ENCODE measurements at regions not wholly inside any gene's neighbourhood (a gene's known extent, or its start where the extent isn't known, plus 50 kb on each side); places are given as distances from the start of the nearest gene placed in this dataset.

DNA sequence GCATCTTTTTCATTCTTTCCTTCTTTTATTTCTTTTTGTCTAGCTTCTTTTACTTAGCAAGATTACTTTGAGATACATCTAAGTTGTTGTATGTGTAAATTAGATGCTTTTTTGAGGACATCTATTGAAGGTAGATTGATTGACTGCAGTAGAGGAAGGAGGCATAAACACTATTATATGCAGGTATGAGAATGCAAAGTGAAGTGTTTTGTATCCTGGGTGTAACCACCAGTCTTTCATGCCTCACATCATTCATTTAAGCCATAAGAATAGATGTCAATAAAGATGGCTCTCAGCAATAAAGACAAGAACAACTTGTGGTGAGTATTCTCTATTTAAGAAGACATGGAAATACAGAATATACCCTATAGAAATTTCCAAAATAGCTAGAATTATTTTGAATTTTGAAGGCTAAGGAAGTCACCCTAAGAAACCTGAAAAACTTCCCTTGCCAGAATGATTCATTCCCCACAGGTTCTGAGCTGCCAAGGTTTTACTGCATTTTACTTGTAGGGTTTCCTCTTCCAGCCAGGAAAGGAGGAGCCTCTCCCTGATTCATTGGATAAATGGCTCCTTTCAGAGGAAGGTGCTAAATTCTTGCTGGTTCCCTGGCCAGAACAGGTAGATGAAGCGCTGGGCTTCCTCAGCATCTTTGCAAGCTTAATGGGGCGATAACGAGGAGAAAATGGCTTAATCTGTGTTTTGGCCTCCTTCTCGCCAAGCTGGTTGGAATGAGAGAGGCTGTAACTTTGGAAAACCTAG is 279.8 kb upstream of the SLC14A2 start:
- no peak for DNase-seq
- Histone ChIP-seq H3K4me1 (ENCODE audit: control extremely low read depth in 1 of 4, control insufficient read depth in 4 of 4, insufficient read depth in 4 of 4, low read length in 3 of 4) (peaks cover 0 to 3% (median 0%) of the 10 kb centered on the region in 4 experiments), H3K27me3 (replicated peaks in 2 of 5; ENCODE audit: control insufficient read depth in 4 of 5, insufficient read depth in 5 of 5, low read length in 4 of 5) (no peaks in the 10 kb centered on the region), H3K27ac (ENCODE audit: insufficient read depth in 1 of 2, low read depth in 1 of 2, low read length in 2 of 2, poor library complexity in 1 of 2, severe bottlenecking in 2 of 2) (no peak overlapping the region), H3K9me3 (ENCODE audit: control extremely low read depth in 1 of 5, control insufficient read depth in 4 of 5, insufficient read depth in 2 of 5, low read depth in 1 of 5, low read length in 4 of 5) (no peaks in the 10 kb centered on the region), H3K4me3 (ENCODE audit: control insufficient read depth in 1 of 7, extremely low read depth in 1 of 7, insufficient read depth in 4 of 7, low read depth in 2 of 7, low read length in 6 of 7) (no peak overlapping the region), H3K36me3 (ENCODE audit: control insufficient read depth in 4 of 4, insufficient read depth in 4 of 4, low read length in 3 of 4) (no peaks in the 10 kb centered on the region)
- ChIA-PET CTCF (no interaction called here), POLR2A (interaction anchor here (0.6 kb wide), 1 partner anchor 833 kb away, joined by 3 read pairs; no protein-coding TSS in a partner anchor)
- 94% methylated on average over 4 of the region's 4 CpGs for WGBS (ENCODE audit: insufficient coverage)

DNA sequence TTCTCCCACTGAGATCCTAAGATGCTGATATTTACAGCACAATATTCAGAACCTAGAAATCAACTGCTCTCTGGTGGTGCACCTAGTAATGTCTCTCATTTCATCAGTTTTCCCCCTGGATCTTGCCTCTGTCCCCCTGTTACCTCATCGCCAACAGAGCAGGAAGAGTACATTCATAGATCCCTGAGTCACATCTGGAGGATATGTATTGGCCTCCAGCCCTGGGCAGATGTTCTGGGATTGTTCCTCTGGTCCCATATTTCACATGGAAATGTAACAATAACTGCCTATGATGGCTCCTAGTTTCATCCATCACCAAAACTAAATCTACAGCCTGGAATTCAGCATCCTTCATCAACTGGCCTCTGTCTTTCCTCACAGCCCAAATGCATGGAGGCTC is 278.8 kb upstream of the SLC14A2 start:
- H3K4me1 ChIP-seq (ENCODE audit: control extremely low read depth in 1 of 4, control insufficient read depth in 4 of 4, insufficient read depth in 4 of 4, low read length in 3 of 4) = peaks cover 0 to 3% (median 0%) of the 10 kb centered on the region in 4 experiments
- POLR2A ChIA-PET = no interaction called here
- H3K9me3 ChIP-seq (ENCODE audit: control extremely low read depth in 1 of 5, control insufficient read depth in 4 of 5, insufficient read depth in 2 of 5, low read depth in 1 of 5, low read length in 4 of 5) = no peaks in the 10 kb centered on the region
- DNase-seq = no peak
- no peaks in the 10 kb centered on the region for H3K27me3 ChIP-seq (replicated peaks in 2 of 5; ENCODE audit: control insufficient read depth in 4 of 5, insufficient read depth in 5 of 5, low read length in 4 of 5)
- CTCF ChIA-PET = no interaction called here
- no peaks in the 10 kb centered on the region for H3K36me3 ChIP-seq (ENCODE audit: control insufficient read depth in 4 of 4, insufficient read depth in 4 of 4, low read length in 3 of 4)
- 100% methylated on average over 1 of the region's 1 CpG for WGBS (ENCODE audit: insufficient coverage)
- H3K4me3 ChIP-seq (ENCODE audit: control insufficient read depth in 1 of 7, extremely low read depth in 1 of 7, insufficient read depth in 4 of 7, low read depth in 2 of 7, low read length in 6 of 7) = no peak overlapping the region
- H3K27ac ChIP-seq (ENCODE audit: insufficient read depth in 1 of 2, low read depth in 1 of 2, low read length in 2 of 2, poor library complexity in 1 of 2, severe bottlenecking in 2 of 2) = no peak overlapping the region

- CTCF ChIA-PET = no interaction called here
- H3K27me3 ChIP-seq (replicated peaks in 2 of 5; ENCODE audit: control insufficient read depth in 4 of 5, insufficient read depth in 5 of 5, low read length in 4 of 5) = no peaks in the 10 kb centered on the region
- H3K4me3 ChIP-seq (ENCODE audit: control insufficient read depth in 1 of 7, extremely low read depth in 1 of 7, insufficient read depth in 4 of 7, low read depth in 2 of 7, low read length in 6 of 7) = no peak overlapping the region
- H3K27ac ChIP-seq (ENCODE audit: insufficient read depth in 1 of 2, low read depth in 1 of 2, low read length in 2 of 2, poor library complexity in 1 of 2, severe bottlenecking in 2 of 2) = no peak overlapping the region
- no peak for DNase-seq
- WGBS (ENCODE audit: insufficient coverage) = 100% methylated on average over 1 of the region's 1 CpG
- no peaks in the 10 kb centered on the region for H3K36me3 ChIP-seq (ENCODE audit: control insufficient read depth in 4 of 4, insufficient read depth in 4 of 4, low read length in 3 of 4)
- POLR2A ChIA-PET = no interaction called here
- no peaks in the 10 kb centered on the region for H3K9me3 ChIP-seq (ENCODE audit: control extremely low read depth in 1 of 5, control insufficient read depth in 4 of 5, insufficient read depth in 2 of 5, low read depth in 1 of 5, low read length in 4 of 5)
- peaks cover 0 to 3% (median 0%) of the 10 kb centered on the region in 4 experiments for H3K4me1 ChIP-seq (ENCODE audit: control extremely low read depth in 1 of 4, control insufficient read depth in 4 of 4, insufficient read depth in 4 of 4, low read length in 3 of 4)
Observed at GRCh38 chr18:45337477-45337876, 277.8 kb upstream of the SLC14A2 start.

DNA sequence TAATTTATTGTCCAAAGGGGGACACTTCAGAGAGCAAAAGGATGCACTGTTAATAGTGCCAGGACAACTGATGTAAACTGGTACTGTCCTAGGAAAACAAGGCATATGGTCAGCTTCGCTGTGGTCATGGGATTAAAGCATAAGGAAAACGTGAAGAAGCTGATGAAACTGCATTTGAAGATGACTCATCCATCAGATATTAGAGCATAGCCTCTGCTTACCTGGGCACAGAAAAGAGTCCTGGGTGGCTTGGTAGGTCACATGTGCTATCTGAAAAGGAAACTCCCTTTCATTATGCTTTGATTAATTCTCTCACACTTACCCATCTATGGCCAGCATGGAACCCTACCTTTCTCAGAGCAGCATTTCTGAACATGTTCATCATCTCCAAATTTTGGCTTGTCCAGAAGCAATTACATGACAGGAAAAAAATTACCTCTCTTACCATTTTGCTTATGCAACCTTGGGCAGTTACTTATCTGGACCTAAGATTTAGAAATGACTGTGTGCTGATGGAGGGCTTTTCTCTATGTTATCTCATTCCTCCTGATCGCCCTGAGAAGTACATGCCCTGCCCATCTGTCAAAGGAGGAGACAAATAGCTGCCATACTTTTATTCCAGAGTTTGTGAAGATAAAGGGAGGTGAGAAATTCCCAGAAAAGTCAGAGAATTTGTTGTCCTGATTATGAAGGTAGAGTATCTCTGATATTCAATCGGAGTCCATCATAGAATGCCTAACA is 275.3 kb upstream of the SLC14A2 start:
- no peak for DNase-seq
- H3K36me3 ChIP-seq (ENCODE audit: control insufficient read depth in 4 of 4, insufficient read depth in 4 of 4, low read length in 3 of 4) = no peaks in the 10 kb centered on the region
- H3K27ac ChIP-seq (ENCODE audit: insufficient read depth in 1 of 2, low read depth in 1 of 2, low read length in 2 of 2, poor library complexity in 1 of 2, severe bottlenecking in 2 of 2) = no peak overlapping the region
- H3K4me1 ChIP-seq (ENCODE audit: control extremely low read depth in 1 of 4, control insufficient read depth in 4 of 4, insufficient read depth in 4 of 4, low read length in 3 of 4) = no peaks in the 10 kb centered on the region
- no peaks in the 10 kb centered on the region for H3K27me3 ChIP-seq (replicated peaks in 2 of 5; ENCODE audit: control insufficient read depth in 4 of 5, insufficient read depth in 5 of 5, low read length in 4 of 5)
- H3K9me3 ChIP-seq (ENCODE audit: control extremely low read depth in 1 of 5, control insufficient read depth in 4 of 5, insufficient read depth in 2 of 5, low read depth in 1 of 5, low read length in 4 of 5) = no peaks in the 10 kb centered on the region
- CTCF ChIA-PET = no interaction called here
- WGBS (ENCODE audit: insufficient coverage) = 67% methylated on average over 2 of the region's 4 CpGs
- POLR2A ChIA-PET = no interaction called here
- no peak overlapping the region for H3K4me3 ChIP-seq (ENCODE audit: control insufficient read depth in 1 of 7, extremely low read depth in 1 of 7, insufficient read depth in 4 of 7, low read depth in 2 of 7, low read length in 6 of 7)

GRCh38 chr18:45340884-45341283 is 274.4 kb upstream of the SLC14A2 start:
- ChIA-PET CTCF (no interaction called here), POLR2A (no interaction called here)
- H3K9me3 ChIP-seq (ENCODE audit: control extremely low read depth in 1 of 5, control insufficient read depth in 4 of 5, insufficient read depth in 2 of 5, low read depth in 1 of 5, low read length in 4 of 5) = no peaks in the 10 kb centered on the region
- H3K4me3 ChIP-seq (ENCODE audit: control insufficient read depth in 1 of 7, extremely low read depth in 1 of 7, insufficient read depth in 4 of 7, low read depth in 2 of 7, low read length in 6 of 7) = no peak overlapping the region
- no CpG with 5 or more reads among the region's 3 CpGs for WGBS (ENCODE audit: insufficient coverage)
- no peaks in the 10 kb centered on the region for H3K4me1 ChIP-seq (ENCODE audit: control extremely low read depth in 1 of 4, control insufficient read depth in 4 of 4, insufficient read depth in 4 of 4, low read length in 3 of 4)
- H3K27me3 ChIP-seq (replicated peaks in 2 of 5; ENCODE audit: control insufficient read depth in 4 of 5, insufficient read depth in 5 of 5, low read length in 4 of 5) = no peaks in the 10 kb centered on the region
- DNase-seq = no peak
- no peaks in the 10 kb centered on the region for H3K36me3 ChIP-seq (ENCODE audit: control insufficient read depth in 4 of 4, insufficient read depth in 4 of 4, low read length in 3 of 4)
- H3K27ac ChIP-seq (ENCODE audit: insufficient read depth in 1 of 2, low read depth in 1 of 2, low read length in 2 of 2, poor library complexity in 1 of 2, severe bottlenecking in 2 of 2) = no peak overlapping the region

DNA sequence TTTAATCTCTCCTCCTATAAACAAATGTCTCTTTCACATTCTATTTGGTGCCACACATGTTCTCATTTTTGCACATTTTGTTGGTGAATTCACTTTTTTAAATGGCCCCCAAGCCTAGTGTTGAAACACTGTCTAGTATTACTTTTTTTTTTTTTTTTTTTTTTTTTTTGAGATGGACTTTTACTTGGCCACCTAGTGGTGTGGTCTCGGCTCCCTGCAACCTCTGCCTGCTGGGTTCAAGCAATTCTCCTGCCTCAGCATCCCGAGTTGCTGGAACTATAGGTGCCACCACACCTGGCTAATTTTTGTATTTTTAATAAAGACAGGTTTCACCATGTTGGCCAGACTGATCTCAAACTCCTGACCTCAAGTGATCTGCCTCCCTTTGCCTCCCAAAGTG is 273.8 kb upstream of the SLC14A2 start:
- H3K27me3 ChIP-seq (replicated peaks in 2 of 5; ENCODE audit: control insufficient read depth in 4 of 5, insufficient read depth in 5 of 5, low read length in 4 of 5) = no peaks in the 10 kb centered on the region
- H3K27ac ChIP-seq (ENCODE audit: insufficient read depth in 1 of 2, low read depth in 1 of 2, low read length in 2 of 2, poor library complexity in 1 of 2, severe bottlenecking in 2 of 2) = no peak overlapping the region
- no peaks in the 10 kb centered on the region for H3K36me3 ChIP-seq (ENCODE audit: control insufficient read depth in 4 of 4, insufficient read depth in 4 of 4, low read length in 3 of 4)
- ChIA-PET CTCF (no interaction called here), POLR2A (no interaction called here)
- DNase-seq = no peak
- H3K4me1 ChIP-seq (ENCODE audit: control extremely low read depth in 1 of 4, control insufficient read depth in 4 of 4, insufficient read depth in 4 of 4, low read length in 3 of 4) = no peaks in the 10 kb centered on the region
- H3K9me3 ChIP-seq (ENCODE audit: control extremely low read depth in 1 of 5, control insufficient read depth in 4 of 5, insufficient read depth in 2 of 5, low read depth in 1 of 5, low read length in 4 of 5) = no peaks in the 10 kb centered on the region
- H3K4me3 ChIP-seq (ENCODE audit: control insufficient read depth in 1 of 7, extremely low read depth in 1 of 7, insufficient read depth in 4 of 7, low read depth in 2 of 7, low read length in 6 of 7) = no peak overlapping the region
- 100% methylated on average over 1 of the region's 2 CpGs for WGBS (ENCODE audit: insufficient coverage)

DNA sequence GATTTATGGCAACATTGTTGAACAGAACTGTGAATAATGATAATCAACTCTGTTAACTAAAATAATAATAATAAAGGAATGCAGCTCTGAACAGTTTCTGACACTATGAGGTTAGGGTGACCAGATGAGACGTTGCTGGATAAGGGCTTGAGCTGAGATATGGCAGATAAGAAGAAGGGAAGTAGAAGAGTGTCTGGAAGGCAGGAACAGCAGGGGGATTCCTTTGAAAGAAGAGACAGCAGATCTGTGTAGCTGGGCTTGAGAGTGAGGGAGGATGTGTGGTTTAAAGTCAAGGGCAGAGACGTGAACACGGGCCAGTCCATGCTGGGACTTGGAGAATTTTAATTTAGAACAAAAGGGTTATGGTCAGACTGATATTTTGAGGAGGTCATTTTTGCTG is 273.1 kb upstream of the SLC14A2 start:
- Histone ChIP-seq H3K27ac (ENCODE audit: insufficient read depth in 1 of 2, low read depth in 1 of 2, low read length in 2 of 2, poor library complexity in 1 of 2, severe bottlenecking in 2 of 2) (no peak overlapping the region), H3K4me1 (ENCODE audit: control extremely low read depth in 1 of 4, control insufficient read depth in 4 of 4, insufficient read depth in 4 of 4, low read length in 3 of 4) (no peaks in the 10 kb centered on the region), H3K4me3 (ENCODE audit: control insufficient read depth in 1 of 7, extremely low read depth in 1 of 7, insufficient read depth in 4 of 7, low read depth in 2 of 7, low read length in 6 of 7) (no peak overlapping the region), H3K9me3 (ENCODE audit: control extremely low read depth in 1 of 5, control insufficient read depth in 4 of 5, insufficient read depth in 2 of 5, low read depth in 1 of 5, low read length in 4 of 5) (no peaks in the 10 kb centered on the region), H3K36me3 (ENCODE audit: control insufficient read depth in 4 of 4, insufficient read depth in 4 of 4, low read length in 3 of 4) (no peaks in the 10 kb centered on the region), H3K27me3 (replicated peaks in 2 of 5; ENCODE audit: control insufficient read depth in 4 of 5, insufficient read depth in 5 of 5, low read length in 4 of 5) (no peaks in the 10 kb centered on the region)
- 49% methylated on average over 3 of the region's 3 CpGs for WGBS (ENCODE audit: insufficient coverage)
- DNase-seq = peak in 1 of 3 donors; percentile 21
- ChIA-PET CTCF (no interaction called here), POLR2A (no interaction called here)
